Stimulated activated CD4-positive, alpha-beta T cell treated with anti-CD3 and anti-CD28 coated beads, TNF-alpha, amount 100 ng/mL, for 24 hours (primary cell): ENCODE measurements at regions not wholly inside any gene's neighbourhood (a gene's known extent, or its start where the extent isn't known, plus 50 kb on each side); places are given as distances from the start of the nearest gene placed in this dataset.

ENCODE experiments used
- DNase-seq, 3 experiments: peaks; one replicate each; pipeline ENCODE4 v3.0.0-alpha.2; 2020; ENCODE audit warnings: low read depth in 3 of 3

DNA sequence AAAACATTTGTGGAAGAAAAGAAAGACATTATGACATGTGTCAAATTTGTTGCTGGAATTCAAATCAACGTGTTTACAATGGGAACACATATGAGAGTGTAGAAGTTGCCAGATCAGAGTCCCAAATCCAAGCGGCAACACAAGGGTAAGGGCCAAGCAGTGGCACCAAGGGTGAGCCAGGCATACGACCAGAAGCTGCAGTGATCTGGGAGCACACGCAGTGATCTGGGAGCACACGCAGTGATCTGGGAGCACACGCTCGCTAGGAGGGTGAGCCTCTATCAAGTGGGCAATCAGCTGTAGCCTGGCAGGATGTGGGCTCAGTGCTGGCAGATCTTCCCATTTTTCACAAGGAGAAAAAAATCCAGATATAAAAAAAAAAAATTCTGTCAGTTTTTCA is 148.2 kb downstream of the TLE3 start:
- DNase-seq: no peak

DNA sequence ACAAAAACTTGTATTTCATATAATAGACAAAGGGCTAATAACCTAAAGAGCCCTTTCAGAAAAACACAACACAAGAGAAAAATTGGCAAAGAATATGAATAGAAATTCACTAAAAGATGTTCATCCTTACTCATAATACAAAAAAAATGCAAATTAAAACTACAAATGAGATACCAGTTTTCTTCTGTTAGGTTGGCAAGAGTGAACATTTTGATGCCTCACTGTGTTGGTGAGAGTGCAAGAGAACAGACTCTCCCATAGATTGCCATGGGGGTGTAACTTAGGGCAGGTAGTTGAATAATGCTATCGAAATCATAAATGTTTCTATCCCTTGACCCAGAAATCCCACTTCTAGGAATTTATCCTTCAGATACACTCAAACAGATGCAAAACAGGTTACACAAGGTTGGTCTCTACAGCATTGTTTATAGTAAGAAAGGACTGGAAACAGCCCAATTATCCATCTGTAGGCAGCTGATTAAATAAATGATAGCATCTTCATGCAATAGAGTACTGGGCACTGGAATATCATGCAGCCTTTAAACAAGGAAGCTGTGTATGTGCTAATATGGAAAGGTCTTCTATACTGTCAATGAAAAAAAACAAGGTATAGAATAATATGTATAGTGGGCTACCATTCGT is 146.3 kb downstream of the TLE3 start:
- DNase-seq: no peak

DNA sequence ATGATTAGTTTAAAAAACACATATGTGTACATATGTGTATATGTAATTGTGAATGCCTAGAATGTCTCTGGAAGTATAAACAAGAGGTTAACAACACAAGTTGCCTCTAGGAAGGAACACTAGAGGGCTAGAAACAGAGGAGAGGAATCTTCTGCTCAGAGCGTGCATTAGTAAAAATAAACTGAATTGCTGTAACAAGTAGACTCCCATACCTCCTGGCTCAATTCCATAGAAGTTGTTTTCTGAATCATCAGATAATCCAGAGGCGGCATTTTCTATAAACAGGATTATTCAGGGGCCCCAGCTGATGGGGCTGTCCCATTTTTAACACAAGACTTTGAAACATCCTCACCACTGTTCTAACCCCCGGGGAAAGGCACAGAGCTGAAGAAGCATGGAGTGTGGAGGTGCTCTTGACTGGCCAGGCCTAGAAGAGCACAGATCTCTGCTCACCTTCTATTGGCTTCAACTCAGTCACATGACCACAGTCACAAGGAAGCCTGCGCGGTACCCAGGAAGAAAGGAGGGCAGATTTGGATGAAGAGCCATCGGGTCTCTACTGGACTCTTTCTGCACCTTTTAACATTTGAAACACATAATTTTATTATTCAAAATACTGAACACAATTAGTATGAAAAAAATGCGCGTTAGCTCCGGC is 145.7 kb downstream of the TLE3 start:
- no peak for DNase-seq

DNA sequence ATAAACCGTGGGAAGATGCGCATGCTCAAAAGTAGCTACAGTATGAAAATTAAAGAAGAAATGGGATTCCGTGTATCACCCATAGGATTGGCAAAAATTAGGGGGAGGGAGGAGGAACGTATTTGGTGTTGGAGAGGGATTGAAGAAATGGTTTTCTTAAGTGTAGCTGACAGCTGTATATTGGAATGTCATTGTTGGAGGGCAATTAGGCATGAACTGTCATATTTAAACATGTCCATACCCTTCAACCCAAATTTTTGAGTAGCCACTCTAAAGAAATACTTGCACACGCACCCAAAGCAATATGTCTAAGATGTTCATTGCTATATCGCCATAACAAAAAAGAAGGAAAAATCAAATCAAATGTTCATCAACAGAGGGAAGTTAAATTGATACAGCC is 144.7 kb downstream of the TLE3 start:
- DNase-seq: no peak

DNA sequence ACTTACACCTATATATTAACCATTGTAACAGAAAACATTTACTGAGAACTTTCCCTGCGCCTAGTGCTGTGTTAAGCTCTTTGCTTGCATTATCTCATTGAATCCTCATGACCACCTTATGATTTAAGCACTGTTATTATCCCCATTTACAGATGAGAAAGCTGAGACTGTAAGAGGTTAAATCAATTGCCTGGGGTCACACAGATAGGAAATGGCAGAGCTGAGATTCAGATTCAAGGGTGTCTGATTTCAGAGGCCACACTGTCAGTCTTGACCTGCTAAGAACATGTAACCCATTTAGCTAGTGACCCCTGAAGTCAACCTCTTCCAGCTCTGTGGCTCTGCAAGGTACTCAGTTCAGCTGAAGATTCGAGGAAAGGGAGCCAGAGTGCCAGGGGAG is 143.9 kb downstream of the TLE3 start:
- no peak for DNase-seq

DNA sequence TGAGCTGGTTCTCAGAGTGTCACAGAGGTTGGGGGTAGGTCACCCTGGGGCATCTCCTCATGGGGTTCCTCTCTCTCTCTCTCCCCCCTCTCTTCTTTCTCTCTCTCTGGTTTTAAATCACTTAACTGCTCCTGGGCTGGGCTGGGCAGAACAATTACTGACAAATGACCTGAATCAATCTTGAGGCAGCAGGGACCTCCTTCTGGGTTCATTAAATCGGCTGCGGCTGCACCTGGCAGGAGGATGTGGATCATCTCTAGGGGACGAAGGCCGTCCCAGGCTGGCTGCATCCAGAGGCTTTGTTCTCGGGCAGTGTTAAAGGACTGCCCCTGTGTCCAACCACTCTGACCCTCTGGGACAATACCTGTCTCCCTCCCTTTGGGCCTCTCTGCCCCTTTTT is 143.1 kb downstream of the TLE3 start:
- DNase-seq: no peak

DNA sequence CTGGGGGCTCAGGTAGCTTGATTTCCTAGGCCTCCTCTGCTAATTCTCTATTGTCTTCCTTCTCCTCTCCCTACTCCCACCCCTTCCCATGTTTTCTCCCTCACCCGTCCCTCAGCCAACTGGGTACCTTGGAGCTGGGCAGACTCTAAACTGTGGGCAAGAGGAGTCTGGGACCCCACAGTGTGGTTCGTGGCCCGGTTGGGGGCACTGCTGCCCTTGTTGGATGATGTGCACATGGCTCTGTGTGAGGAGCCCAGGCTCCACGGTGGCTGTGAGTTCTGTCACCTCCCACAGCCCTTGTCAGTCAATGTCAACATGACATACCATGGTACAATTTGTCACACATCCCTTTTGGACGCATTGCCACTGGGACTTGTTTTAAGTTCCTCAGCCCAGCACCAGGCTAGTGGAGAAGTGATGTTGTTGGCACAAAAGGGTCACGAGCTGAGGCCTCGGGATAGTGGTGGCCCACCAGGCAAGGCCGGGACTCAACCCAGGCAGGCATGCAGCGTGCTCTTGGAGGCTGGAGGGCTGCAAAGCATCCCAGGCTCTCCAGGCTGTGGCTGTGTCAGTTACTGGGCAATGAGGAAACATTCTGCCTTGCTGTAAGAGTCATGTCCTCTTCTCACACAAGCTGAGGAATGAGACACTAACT is 142.3 kb downstream of the TLE3 start:
- no peak for DNase-seq

DNA sequence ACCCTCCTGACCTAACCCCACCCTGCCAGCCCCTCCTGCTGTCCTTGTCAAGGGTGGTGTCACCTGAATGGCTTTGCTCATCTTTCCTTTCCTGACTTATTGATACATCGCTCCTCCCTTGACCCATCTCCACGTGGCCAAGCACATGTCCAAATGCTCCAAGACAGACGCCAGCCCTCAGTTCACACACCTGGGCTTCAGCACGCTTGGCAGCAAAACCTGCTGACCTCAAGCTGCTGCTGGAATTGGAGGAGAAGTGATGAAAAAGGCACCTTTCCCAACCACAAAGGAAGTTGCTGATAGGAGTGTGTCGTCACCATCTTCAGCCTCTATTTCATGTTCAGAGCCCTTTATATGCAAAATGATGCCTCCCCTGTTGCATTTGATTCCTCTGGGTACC is 141.3 kb downstream of the TLE3 start:
- no peak for DNase-seq

DNA sequence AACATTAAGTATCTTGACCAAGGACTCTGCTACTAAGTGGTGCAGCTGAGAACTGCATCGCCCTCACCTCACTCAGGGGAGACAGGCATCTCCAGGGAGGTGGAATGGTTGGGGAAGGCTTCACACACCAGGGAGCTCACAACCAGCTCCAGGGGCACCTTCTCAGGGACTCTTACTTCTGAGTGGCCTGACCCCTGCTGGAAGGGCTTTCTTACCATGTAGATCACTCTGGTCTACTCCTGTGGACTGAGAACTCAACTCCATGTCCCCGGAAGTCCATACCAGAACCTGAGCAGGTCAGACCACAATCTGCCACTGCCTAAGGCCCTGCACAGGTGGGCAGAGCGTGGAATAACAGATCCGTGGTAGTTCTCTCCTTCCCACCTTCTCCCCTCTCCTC is 140.5 kb downstream of the TLE3 start:
- DNase-seq: no peak

DNA sequence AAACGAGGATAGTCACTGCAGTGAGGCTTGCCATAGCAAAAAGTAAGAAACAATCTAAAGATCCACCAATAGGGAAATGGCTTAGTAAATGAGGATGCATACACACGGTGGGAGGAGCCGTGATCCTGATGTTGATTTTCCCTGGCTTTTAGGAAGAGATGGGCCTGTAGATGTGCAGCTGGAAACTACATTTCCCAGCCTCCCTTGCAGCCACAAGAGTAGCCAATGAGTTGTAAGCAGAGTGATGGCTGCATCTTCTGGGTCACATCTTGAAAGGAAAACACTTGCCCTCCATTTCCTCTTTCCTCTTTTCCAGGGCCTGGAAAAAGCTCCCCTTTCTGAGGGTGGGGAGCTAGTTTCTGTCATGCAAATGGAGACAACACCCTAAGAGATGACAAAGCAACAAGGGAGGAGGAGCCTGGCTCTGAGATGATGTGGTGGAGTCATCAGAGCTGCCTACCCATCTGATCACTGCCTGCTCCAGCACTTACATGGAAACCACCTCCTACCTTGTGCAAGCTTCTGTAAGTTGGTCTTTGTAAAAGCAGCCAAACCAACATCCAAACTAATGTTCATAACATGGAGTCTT is 139.1 kb downstream of the TLE3 start:
- no peak for DNase-seq

DNA sequence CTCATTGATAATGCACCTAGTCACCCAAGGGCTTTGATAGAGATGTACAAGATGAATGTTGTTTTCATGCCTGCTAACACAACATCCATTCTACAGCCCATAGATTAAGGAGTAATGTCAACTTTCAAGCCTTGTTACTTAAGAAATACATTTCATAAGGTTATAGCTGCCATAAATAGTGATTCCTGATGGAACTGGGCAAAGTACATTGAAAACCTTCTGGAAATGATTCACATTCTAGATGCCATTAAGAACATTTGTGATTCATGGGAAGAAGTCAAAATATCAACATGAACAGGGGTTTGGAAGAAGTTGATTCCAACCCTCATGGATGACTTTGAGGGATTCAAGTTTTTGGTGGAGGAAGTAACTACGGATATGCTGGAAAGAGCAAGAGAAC is 135.2 kb downstream of the TLE3 start:
- DNase-seq: no peak

DNA sequence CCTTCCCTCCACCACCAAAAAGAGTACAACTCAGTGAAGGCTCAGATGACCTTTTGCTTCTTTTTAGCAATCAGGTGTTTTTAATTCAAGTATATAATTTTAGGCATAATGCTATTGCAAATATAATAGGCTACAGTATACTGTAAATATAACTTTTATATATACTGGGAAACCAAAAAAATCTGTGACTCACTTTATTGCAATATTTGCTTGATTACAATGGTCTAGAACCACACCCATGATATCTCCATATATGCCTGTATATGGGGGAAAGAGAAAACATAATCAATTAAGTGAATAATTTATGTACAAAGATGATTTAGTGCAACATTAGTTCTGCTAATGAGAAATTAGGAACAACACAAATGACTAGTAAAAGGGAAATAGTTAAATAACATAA is 134.3 kb downstream of the TLE3 start:
- DNase-seq: no peak

DNA sequence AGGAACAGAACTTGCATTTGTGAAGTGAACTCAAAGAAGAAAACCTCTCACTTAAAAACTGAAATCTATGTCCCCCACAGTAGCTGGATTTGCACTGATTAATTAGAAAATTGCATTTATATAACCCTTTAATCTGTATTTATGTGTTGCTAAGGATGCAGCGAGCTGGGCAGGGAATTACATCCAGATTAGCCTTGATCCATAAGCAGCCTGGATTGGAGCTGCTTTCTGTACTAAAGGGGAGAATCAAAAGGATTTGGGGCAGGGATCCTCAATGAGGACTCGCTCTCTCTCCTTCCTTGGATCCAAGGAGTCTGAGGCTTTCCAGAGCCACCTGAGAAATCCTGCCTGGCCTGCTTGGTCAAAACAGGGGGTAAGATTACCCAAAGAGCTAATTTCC is 125.9 kb downstream of the TLE3 start:
- DNase-seq: no peak

DNA sequence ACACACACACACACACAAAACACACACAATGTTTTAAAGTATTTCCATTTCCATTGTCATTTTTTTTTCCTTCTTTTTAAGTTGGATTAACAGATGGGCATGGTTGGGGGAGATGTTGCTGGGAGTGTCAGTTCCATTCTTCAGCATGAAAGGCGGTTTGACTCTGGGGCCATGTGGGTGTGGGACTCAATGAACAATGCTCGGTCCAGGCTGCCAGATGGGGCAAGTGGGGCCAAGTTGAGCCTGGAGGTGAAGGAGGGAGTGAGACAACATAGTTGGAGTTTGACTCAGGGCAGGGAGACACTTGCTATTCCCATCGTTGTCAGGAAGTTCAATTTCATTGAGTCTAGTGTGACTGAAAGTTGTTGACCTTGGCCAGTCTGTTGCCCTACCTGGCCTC is 125.3 kb downstream of the TLE3 start:
- no peak for DNase-seq

DNA sequence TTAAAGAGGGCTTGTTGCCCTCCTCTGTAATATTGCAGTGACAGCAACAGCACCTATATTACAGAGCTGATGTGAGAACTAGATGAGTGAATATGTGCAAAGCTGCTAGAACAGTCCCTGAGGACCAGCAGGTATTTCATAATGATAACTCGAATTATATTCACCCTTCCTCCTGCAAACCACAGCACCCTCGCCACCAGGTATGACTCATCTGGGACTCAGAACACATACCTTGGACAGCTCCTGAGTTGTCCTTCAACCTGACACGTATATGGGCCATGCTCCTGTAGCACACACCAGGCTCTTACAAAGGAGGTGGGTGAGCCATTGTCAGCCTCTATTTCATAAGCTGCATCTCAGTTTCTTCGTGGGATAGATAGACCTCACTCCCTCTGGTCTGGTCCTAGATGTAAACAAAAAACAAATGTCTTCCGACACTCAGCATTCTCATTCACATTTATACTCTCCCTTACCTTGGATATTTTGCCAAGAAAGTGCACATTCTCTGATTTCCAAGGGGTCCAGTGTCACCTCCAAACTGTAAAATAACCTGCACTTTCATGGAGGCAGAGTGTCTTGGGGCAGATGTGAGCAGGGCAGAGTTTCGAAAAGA is 124.5 kb downstream of the TLE3 start:
- peak in 2 of 3 experiments; percentile 5 to 22 for DNase-seq

DNA sequence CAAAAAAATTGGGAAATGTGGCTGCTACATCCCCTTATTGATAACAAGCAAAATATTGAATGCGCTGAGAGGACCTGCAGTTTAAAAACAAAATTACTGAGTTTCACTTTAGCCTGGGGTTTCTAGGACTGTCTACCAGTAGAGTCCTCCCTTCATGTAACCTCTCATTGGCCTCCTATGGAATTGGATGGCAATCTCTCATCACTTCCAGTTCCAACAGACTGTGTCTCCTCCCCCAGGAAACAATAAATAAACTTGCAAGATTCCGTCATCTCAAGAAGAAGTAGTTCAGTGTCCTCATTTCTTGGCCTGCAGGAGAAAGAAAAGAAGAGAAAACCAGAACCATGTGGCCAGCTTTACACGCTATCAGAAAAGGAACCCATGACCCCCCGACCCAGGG is 123.8 kb downstream of the TLE3 start:
- DNase-seq: no peak

DNA sequence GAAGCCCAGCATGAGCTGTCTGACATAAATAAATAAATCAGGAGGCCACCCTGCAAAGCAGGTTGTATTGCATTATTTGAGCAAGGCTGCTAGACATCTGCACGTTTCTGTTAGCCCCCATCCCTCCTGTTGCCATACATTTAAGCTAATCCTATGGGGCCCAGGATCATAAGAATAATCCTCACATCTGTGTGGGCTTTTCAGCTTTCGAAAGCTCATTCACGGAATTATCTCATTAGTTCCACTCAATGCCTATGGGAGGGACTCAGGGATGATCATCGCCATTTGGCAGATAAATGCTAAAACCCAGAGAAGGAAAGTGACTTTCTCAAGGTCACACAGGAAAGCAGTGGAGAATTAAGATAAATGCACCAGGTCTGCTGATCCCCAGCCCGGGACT is 123.4 kb downstream of the TLE3 start:
- DNase-seq: no peak

DNA sequence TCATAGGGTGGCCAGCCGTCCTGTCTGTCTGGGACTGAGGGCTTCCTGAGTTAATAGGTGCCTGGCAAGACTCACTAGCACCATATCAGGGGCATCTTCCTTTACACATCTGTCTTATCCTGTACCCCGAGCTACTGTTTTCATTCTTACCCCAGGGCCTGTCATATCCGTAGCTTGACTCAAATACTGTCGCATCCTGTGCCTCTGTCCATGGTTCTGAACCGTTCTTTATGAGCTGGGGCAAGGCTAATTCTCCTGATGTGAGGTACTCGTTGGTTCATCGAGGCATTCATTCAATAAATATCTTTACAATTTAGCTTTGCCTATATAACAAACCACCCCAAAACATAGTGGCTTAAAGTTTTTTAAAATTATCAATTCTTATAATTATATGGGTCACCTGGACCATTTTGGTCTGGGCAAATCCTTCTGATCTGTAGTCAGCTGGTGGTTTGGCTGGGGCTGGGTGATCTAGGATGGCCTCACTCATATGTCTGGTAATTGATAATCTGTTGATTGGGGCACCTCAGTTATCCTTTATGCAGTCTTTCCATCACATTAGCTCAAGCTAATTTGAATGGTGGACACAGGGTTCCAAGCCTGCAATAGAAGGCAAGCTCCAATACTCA is 121.2 kb downstream of the TLE3 start:
- DNase-seq: peak; percentile 23 to 32 (median 28)

DNA sequence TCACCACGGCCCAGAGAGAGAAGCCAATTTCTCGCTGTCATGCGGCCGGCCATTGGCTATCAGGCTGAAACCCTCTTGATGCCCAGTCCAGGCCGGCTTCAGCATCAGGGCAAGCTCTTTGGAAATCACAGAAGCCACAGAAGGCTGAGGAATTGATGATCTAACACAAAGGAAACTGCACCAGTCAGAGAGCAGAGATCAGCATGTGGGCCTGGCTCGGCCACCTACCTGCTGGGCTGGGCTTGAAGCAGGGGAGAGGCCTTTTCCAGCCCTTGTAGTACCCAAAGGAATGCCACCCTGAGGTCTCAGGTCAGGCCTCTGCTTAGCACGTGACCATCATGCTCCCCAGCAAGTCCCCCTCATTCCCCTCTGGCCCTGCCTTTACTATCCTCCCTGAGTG is 119.1 kb downstream of the TLE3 start:
- no peak for DNase-seq

DNA sequence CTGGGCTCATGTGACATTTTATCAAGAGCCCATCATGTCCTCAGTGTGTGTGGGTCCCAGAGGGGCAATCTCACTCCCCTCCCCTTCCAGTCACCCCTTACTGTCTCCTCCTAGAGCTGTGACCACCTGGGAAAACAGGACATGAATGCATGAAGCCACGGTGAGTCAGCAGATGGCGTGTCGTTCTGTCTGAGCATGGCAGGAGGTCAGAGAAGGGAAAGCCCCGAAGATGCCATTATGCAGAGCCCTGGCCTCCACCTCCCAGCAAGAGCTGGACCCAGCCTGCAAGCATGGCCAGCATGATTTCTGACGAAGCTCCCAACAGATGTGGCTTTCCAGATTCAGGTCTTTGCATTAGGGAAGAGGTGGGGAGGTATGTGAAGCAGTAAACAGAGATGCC is 118.5 kb downstream of the TLE3 start:
- no peak for DNase-seq

DNA sequence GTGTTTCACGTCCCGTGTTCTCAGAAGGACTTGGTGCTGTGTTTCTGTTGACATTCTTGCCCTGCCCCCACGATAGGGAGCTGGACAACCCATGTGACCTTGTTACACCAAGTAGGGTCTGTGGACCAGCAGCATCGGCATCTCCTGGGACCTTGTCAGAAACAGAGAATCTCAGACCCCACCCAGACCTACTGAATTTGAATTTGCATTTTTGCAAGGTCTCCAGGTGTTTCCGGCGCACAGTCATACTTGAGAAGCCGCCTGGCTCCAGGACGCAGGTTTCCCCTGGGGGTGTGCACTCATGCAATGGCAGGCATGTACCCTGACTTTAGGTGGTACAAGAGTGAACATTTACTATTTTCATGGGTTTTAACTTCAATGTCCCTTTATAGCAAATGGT is 117.9 kb downstream of the TLE3 start:
- DNase-seq: no peak
